Activated CD4-positive, alpha-beta T cell treated with anti-CD3 and anti-CD28 coated beads for 1 hour (primary cell): ENCODE measurements at regions not wholly inside any gene's neighbourhood (a gene's known extent, or its start where the extent isn't known, plus 50 kb on each side); places are given as distances from the start of the nearest gene placed in this dataset.

Source experiments
- DNase-seq: peaks from one replicate; pipeline ENCODE4 v3.0.0-alpha.2; 2020

GRCh38 chr1:193562121-193562520 lies 375.7 kb upstream of the B3GALT2 start:
- no peak for DNase-seq

- no peak for DNase-seq
Observed at GRCh38 chr1:193558491-193559028, 372.1 kb upstream of the B3GALT2 start.

- DNase-seq, result no peak
Observed at GRCh38 chr1:193555662-193556441, 369.4 kb upstream of the B3GALT2 start.

GRCh38 chr1:193553564-193553963 lies 367.2 kb upstream of the B3GALT2 start:
- no peak for DNase-seq

- no peak for DNase-seq
Observed at GRCh38 chr1:193552274-193552673, 365.9 kb upstream of the B3GALT2 start.

- no peak for DNase-seq
Observed at GRCh38 chr1:193549081-193549480, 362.7 kb upstream of the B3GALT2 start.

- no peak for DNase-seq
Observed at GRCh38 chr1:193545171-193545570, 358.8 kb upstream of the B3GALT2 start.

- no peak for DNase-seq
Observed at GRCh38 chr1:193543259-193543658, 356.8 kb upstream of the B3GALT2 start.

- no peak for DNase-seq
Observed at GRCh38 chr1:193542690-193543089, 356.3 kb upstream of the B3GALT2 start.

- DNase-seq, result no peak
Observed at GRCh38 chr1:193540511-193540910, 354.1 kb upstream of the B3GALT2 start.

GRCh38 chr1:193539731-193540459 lies 353.5 kb upstream of the B3GALT2 start:
- DNase-seq, result no peak

GRCh38 chr1:193538680-193539079 lies 352.3 kb upstream of the B3GALT2 start:
- DNase-seq, result no peak

GRCh38 chr1:193538003-193538354 lies 351.6 kb upstream of the B3GALT2 start:
- DNase-seq, result no peak

- no peak for DNase-seq
Observed at GRCh38 chr1:193537266-193538002, 351.0 kb upstream of the B3GALT2 start.

- DNase-seq, result no peak
Observed at GRCh38 chr1:193533853-193534252, 347.4 kb upstream of the B3GALT2 start.

GRCh38 chr1:193525917-193526710 lies 339.7 kb upstream of the B3GALT2 start:
- DNase-seq, result no peak

GRCh38 chr1:193525411-193525810 lies 339.0 kb upstream of the B3GALT2 start:
- DNase-seq, result no peak

- DNase-seq, result no peak
Observed at GRCh38 chr1:193524616-193525015, 338.2 kb upstream of the B3GALT2 start.

GRCh38 chr1:193524021-193524420 lies 337.6 kb upstream of the B3GALT2 start:
- no peak for DNase-seq

GRCh38 chr1:193520472-193520871 lies 334.1 kb upstream of the B3GALT2 start:
- no peak for DNase-seq

- no peak for DNase-seq
Observed at GRCh38 chr1:193519922-193520321, 333.5 kb upstream of the B3GALT2 start.

GRCh38 chr1:193516755-193517388 lies 330.5 kb upstream of the B3GALT2 start:
- no peak for DNase-seq
